ENCODE measurements at regions not wholly inside any gene's neighbourhood (a gene's known extent, or its start where the extent isn't known, plus 50 kb on each side); places are given as distances from the start of the nearest gene placed in this dataset.

DNA sequence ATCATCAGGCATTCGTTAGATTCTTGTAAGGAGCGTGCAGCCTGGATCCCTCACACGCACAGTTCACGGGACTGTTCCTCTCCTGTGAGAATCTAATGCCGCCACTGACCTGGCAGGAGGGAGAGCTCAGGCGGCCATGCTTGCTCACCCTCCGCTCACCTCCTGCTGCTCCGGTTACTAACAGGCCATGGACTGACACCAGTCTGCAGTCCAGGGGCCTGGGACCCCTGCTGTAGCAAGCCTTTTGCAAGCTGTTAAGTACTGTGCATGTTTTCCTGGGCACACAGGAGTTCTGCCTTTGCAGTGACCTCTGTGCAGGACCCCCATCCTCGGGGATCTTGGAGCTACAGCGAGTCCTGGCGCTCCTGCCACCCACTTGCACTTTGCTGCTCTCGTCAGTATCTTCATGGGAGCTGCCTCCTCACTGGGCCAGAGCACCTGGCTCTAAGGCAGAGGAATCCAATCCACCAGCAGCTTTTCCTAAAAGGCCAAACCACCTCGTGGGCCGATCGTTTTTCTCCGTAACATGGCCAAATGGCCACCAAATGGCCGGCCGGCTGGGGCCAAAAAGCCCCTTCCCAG lies 230.6 kb downstream of the FOXL1 start:
- no peak overlapping the region for H3K4me3 ChIP-seq (ENCODE audit: low read depth, low read length)
- ChIA-PET CTCF (interaction anchor here (0.8 to 3.6 kb wide), 9 partner anchors 8 to 254 kb away, joined by 3 to 21 read pairs (median 5); no protein-coding TSS in a partner anchor), POLR2A (interaction anchor here (0.7 kb wide), 1 partner anchor 233 kb away, joined by 3 read pairs; no protein-coding TSS in a partner anchor)
- TF ChIP-seq, protein P1, sequence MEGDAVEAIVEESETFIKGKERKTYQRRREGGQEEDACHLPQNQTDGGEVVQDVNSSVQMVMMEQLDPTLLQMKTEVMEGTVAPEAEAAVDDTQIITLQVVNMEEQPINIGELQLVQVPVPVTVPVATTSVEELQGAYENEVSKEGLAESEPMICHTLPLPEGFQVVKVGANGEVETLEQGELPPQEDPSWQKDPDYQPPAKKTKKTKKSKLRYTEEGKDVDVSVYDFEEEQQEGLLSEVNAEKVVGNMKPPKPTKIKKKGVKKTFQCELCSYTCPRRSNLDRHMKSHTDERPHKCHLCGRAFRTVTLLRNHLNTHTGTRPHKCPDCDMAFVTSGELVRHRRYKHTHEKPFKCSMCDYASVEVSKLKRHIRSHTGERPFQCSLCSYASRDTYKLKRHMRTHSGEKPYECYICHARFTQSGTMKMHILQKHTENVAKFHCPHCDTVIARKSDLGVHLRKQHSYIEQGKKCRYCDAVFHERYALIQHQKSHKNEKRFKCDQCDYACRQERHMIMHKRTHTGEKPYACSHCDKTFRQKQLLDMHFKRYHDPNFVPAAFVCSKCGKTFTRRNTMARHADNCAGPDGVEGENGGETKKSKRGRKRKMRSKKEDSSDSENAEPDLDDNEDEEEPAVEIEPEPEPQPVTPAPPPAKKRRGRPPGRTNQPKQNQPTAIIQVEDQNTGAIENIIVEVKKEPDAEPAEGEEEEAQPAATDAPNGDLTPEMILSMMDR (IDR thresholded peaks at IDR 0.05; ENCODE audit: insufficient read depth, low read length, missing control alignments): no peak
- no peak for DNase-seq (ENCODE audit: low read depth, low spot score)

DNA sequence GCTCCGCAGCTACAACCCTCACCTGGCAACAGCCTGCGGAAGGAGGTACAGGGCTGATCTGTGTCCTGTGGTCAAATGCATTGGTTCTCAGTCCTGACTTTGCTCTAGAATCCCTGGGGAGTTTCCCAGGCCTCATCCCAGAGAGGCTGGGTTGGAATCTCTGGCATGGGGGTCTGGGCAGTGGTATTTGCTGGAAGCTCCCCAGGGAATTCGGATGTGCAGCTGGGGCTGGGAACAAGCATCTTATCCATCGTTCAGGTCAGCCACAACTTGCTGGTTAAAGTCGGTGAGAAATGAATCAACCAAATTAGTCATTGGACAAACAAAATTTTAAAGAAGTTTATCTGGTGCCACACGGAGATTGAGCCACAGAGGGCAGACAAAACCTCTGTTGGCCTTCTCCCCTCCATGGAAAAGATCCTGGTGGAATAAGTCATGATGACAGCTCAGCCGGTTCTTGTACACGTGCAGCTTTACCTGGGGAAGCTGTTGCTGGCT lies 231.2 kb downstream of the FOXL1 start:
- no peak overlapping the region for H3K4me3 ChIP-seq (ENCODE audit: low read depth, low read length)
- TF ChIP-seq, protein P1 (IDR thresholded peaks at IDR 0.05; ENCODE audit: insufficient read depth, low read length, missing control alignments): peak; percentile 25
- CTCF ChIA-PET: interaction anchor here (0.8 to 3.6 kb wide), 11 partner anchors 8 to 253 kb away, joined by 3 to 21 read pairs (median 4); no protein-coding TSS in a partner anchor
- peak; percentile 90 for DNase-seq (ENCODE audit: low read depth, low spot score)
- POLR2A ChIA-PET: interaction anchor here (0.7 kb wide), 1 partner anchor 233 kb away, joined by 3 read pairs; no protein-coding TSS in a partner anchor

DNA sequence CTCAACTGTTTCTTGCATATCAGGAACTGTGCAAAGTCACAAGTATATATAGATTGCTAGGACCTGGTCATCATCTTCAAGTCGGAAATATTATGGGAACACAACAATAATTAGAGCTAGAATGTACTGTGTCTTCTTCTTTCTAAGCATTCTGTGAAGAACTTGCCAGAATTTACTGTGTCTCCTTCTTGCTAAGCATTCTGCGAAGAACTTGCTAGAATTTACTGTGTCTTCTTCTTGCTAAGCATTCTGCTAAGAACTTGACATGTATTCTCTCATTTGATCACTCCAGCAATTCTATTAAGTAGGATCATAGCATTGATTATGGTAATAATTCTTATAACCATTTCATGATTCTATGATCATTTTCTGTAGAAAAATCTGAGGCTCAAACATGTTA lies 231.7 kb downstream of the FOXL1 start:
- ChIA-PET POLR2A (interaction anchor here (0.7 kb wide), 1 partner anchor 234 kb away, joined by 3 read pairs; no protein-coding TSS in a partner anchor), CTCF (interaction anchor here (0.8 to 3.6 kb wide), 11 partner anchors 9 to 253 kb away, joined by 3 to 21 read pairs (median 5); no protein-coding TSS in a partner anchor)
- H3K4me3 ChIP-seq (ENCODE audit: low read depth, low read length): no peak overlapping the region
- TF ChIP-seq, protein P1 (IDR thresholded peaks at IDR 0.05; ENCODE audit: insufficient read depth, low read length, missing control alignments): no peak
- no peak for DNase-seq (ENCODE audit: low read depth, low spot score)

GRCh38 chr16:86812363-86812970 lies 234.1 kb downstream of the FOXL1 start:
- TF ChIP-seq, protein P1 (IDR thresholded peaks at IDR 0.05; ENCODE audit: insufficient read depth, low read length, missing control alignments): no peak
- CTCF ChIA-PET: interaction anchor here (0.9 to 1.9 kb wide), 4 partner anchors 21 to 250 kb away, joined by 3 to 5 read pairs (median 4); no protein-coding TSS in a partner anchor
- no peak for DNase-seq (ENCODE audit: low read depth, low spot score)
- POLR2A ChIA-PET: no interaction called here
- no peak overlapping the region for H3K4me3 ChIP-seq (ENCODE audit: low read depth, low read length)

DNA sequence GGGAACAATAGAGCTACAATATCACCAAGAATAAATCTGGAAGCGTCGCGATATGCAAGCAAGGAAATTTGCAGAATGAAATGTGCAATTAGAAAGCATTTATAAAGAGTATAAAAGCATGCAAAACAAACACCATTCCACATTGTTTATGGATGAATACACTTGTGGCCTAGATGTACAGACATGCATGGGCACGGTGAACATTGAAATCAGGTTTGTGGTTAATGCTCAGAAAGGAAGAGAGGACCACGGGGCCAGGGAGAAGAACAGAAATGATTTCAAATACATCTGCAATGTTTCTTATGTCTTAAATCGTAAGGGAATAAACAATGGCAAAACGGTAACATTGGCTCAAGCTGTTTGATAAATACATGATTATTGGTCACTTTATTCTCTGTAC lies 235.9 kb downstream of the FOXL1 start:
- ChIA-PET POLR2A (no interaction called here), CTCF (interaction anchor here (1.3 kb wide), 1 partner anchor 19 kb away, joined by 3 read pairs; no protein-coding TSS in a partner anchor)
- no peak for DNase-seq (ENCODE audit: low read depth, low spot score)
- TF ChIP-seq, protein P1 (IDR thresholded peaks at IDR 0.05; ENCODE audit: insufficient read depth, low read length, missing control alignments): no peak
- H3K4me3 ChIP-seq (ENCODE audit: low read depth, low read length): no peak overlapping the region
